ENCODE measurements at regions not wholly inside any gene's neighbourhood (a gene's known extent, or its start where the extent isn't known, plus 50 kb on each side); places are given as distances from the start of the nearest gene placed in this dataset.

GRCh38 chrX:147626605-147627004 lies 285.1 kb upstream of the FMR1 start:
- H3K9me3 Mint-ChIP-seq (ENCODE audit: unreplicated experiment) = peaks cover 7% of the 10 kb centered on the region
- no peaks in the 10 kb centered on the region for H3K27me3 Mint-ChIP-seq (ENCODE audit: unreplicated experiment)
- no peak for TF ChIP-seq CTCF (IDR thresholded peaks at IDR 0.05)
- H3K4me3 Mint-ChIP-seq (ENCODE audit: unreplicated experiment) = no peak overlapping the region
- H3K36me3 Mint-ChIP-seq (ENCODE audit: unreplicated experiment) = no peaks in the 10 kb centered on the region
- no peak overlapping the region for H3K27ac Mint-ChIP-seq (ENCODE audit: unreplicated experiment)
- no peaks in the 10 kb centered on the region for H3K4me1 Mint-ChIP-seq (ENCODE audit: unreplicated experiment)
- no peak for DNase-seq (ENCODE audit: extremely low spot score, unreplicated experiment)

GRCh38 chrX:147635186-147635585 lies 276.5 kb upstream of the FMR1 start:
- Mint-ChIP-seq H3K9me3 (ENCODE audit: unreplicated experiment) (peaks cover 18% of the 10 kb centered on the region), H3K36me3 (ENCODE audit: unreplicated experiment) (no peaks in the 10 kb centered on the region), H3K4me3 (ENCODE audit: unreplicated experiment) (no peak overlapping the region), H3K27ac (ENCODE audit: unreplicated experiment) (no peak overlapping the region), H3K4me1 (ENCODE audit: unreplicated experiment) (no peaks in the 10 kb centered on the region), H3K27me3 (ENCODE audit: unreplicated experiment) (no peaks in the 10 kb centered on the region)
- no peak for DNase-seq (ENCODE audit: extremely low spot score, unreplicated experiment)
- TF ChIP-seq CTCF (IDR thresholded peaks at IDR 0.05) = no peak

- H3K9me3 Mint-ChIP-seq (ENCODE audit: unreplicated experiment) = peaks cover 23% of the 10 kb centered on the region
- no peak overlapping the region for H3K4me3 Mint-ChIP-seq (ENCODE audit: unreplicated experiment)
- no peak for DNase-seq (ENCODE audit: extremely low spot score, unreplicated experiment)
- H3K27me3 Mint-ChIP-seq (ENCODE audit: unreplicated experiment) = no peaks in the 10 kb centered on the region
- H3K4me1 Mint-ChIP-seq (ENCODE audit: unreplicated experiment) = no peaks in the 10 kb centered on the region
- no peaks in the 10 kb centered on the region for H3K36me3 Mint-ChIP-seq (ENCODE audit: unreplicated experiment)
- no peak overlapping the region for H3K27ac Mint-ChIP-seq (ENCODE audit: unreplicated experiment)
- TF ChIP-seq CTCF (IDR thresholded peaks at IDR 0.05) = no peak
Measured at GRCh38 chrX:147637190-147637589, 274.5 kb upstream of the FMR1 start.

GRCh38 chrX:147646949-147647723 lies 264.6 kb upstream of the FMR1 start:
- TF ChIP-seq CTCF (IDR thresholded peaks at IDR 0.05) = no peak
- no peak overlapping the region for H3K27ac Mint-ChIP-seq (ENCODE audit: unreplicated experiment)
- no peaks in the 10 kb centered on the region for H3K27me3 Mint-ChIP-seq (ENCODE audit: unreplicated experiment)
- H3K4me3 Mint-ChIP-seq (ENCODE audit: unreplicated experiment) = no peak overlapping the region
- H3K9me3 Mint-ChIP-seq (ENCODE audit: unreplicated experiment) = peaks cover 36% of the 10 kb centered on the region
- H3K4me1 Mint-ChIP-seq (ENCODE audit: unreplicated experiment) = no peaks in the 10 kb centered on the region
- no peak for DNase-seq (ENCODE audit: extremely low spot score, unreplicated experiment)
- no peaks in the 10 kb centered on the region for H3K36me3 Mint-ChIP-seq (ENCODE audit: unreplicated experiment)

- no peak for TF ChIP-seq CTCF (IDR thresholded peaks at IDR 0.05)
- no peak for DNase-seq (ENCODE audit: extremely low spot score, unreplicated experiment)
- no peaks in the 10 kb centered on the region for H3K27me3 Mint-ChIP-seq (ENCODE audit: unreplicated experiment)
Measured at GRCh38 chrX:147675819-147676218, 235.9 kb upstream of the FMR1 start.

More at GRCh38 chrX:147675819-147676218, 235.9 kb upstream of the FMR1 start:
- Mint-ChIP-seq H3K36me3 (ENCODE audit: unreplicated experiment) (no peaks in the 10 kb centered on the region), H3K4me1 (ENCODE audit: unreplicated experiment) (no peaks in the 10 kb centered on the region), H3K4me3 (ENCODE audit: unreplicated experiment) (no peak overlapping the region), H3K27ac (ENCODE audit: unreplicated experiment) (no peak overlapping the region), H3K9me3 (ENCODE audit: unreplicated experiment) (peaks cover 16% of the 10 kb centered on the region)

Data from osteocyte (in vitro differentiated cells).